ENCODE measurements at regions not wholly inside any gene's neighbourhood (a gene's known extent, or its start where the extent isn't known, plus 50 kb on each side); places are given as distances from the start of the nearest gene placed in this dataset.

GRCh38 chr2:111665011-111665410, 219.0 kb downstream of the ANAPC1 start:
- no peak overlapping the region for H3K4me3 ChIP-seq (ENCODE audit: low read depth, low read length)
- no peak for TF ChIP-seq CTCF (IDR thresholded peaks at IDR 0.05; ENCODE audit: insufficient read depth, low read depth, low read length)
- DNase-seq (ENCODE audit: low read depth): no peak

GRCh38 chr2:111665551-111666116, 218.4 kb downstream of the ANAPC1 start:
- no peak for DNase-seq (ENCODE audit: low read depth)
- no peak for TF ChIP-seq CTCF (IDR thresholded peaks at IDR 0.05; ENCODE audit: insufficient read depth, low read depth, low read length)

GRCh38 chr2:111666160-111666559, 217.8 kb downstream of the ANAPC1 start:
- DNase-seq (ENCODE audit: low read depth): no peak
- H3K4me3 ChIP-seq (ENCODE audit: low read depth, low read length): no peak overlapping the region
- TF ChIP-seq CTCF (IDR thresholded peaks at IDR 0.05; ENCODE audit: insufficient read depth, low read depth, low read length): no peak

More at GRCh38 chr2:111665551-111666116, 218.4 kb downstream of the ANAPC1 start:
- no peak overlapping the region for H3K4me3 ChIP-seq (ENCODE audit: low read depth, low read length)

- no peak for DNase-seq (ENCODE audit: low read depth)
- TF ChIP-seq CTCF (IDR thresholded peaks at IDR 0.05; ENCODE audit: insufficient read depth, low read depth, low read length): no peak
- no peak overlapping the region for H3K4me3 ChIP-seq (ENCODE audit: low read depth, low read length)
Measured at GRCh38 chr2:111667001-111667400, 217.0 kb downstream of the ANAPC1 start.

- no peak overlapping the region for H3K4me3 ChIP-seq (ENCODE audit: low read depth, low read length)
- TF ChIP-seq CTCF (IDR thresholded peaks at IDR 0.05; ENCODE audit: insufficient read depth, low read depth, low read length): peak; percentile 80
- DNase-seq (ENCODE audit: low read depth): peak; percentile 90
Measured at GRCh38 chr2:111667542-111668273, 216.3 kb downstream of the ANAPC1 start.

- no peak for TF ChIP-seq CTCF (IDR thresholded peaks at IDR 0.05; ENCODE audit: insufficient read depth, low read depth, low read length)
- no peak overlapping the region for H3K4me3 ChIP-seq (ENCODE audit: low read depth, low read length)
- no peak for DNase-seq (ENCODE audit: low read depth)
Measured at GRCh38 chr2:111668274-111668616, 215.7 kb downstream of the ANAPC1 start.

All from fibroblast of villous mesenchyme (primary cell).